ENCODE measurements at regions not wholly inside any gene's neighbourhood (a gene's known extent, or its start where the extent isn't known, plus 50 kb on each side); places are given as distances from the start of the nearest gene placed in this dataset.
A peak's percentile ranks its signal among the peaks of the same experiment; 100 is the strongest.
"Not testable (repeated sequence)": the region's sequence is repeated elsewhere in the genome, so short reads cannot be mapped to it uniquely, and the experiment has no call there.

DNA sequence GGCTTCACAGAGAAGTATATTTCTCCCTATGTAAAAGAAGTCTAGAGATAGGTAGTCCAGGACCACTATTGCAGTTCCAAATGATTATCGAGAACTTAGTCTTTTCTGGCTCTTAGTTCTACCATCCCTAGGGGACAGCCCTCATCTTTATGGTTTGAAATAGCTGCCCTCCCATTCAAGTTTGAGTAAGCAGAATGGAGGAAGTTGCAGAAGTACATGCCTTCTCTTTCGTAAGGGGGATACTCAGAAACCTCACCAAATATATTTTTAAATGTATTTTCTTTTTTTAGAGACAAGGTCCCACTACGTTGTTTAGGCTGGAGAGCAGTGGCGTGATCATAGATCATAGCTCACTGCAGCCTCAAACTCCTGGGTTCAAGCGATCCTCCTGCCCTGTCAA is 236.8 kb upstream of the RREB1 start:
- no peak for DNase-seq

DNA sequence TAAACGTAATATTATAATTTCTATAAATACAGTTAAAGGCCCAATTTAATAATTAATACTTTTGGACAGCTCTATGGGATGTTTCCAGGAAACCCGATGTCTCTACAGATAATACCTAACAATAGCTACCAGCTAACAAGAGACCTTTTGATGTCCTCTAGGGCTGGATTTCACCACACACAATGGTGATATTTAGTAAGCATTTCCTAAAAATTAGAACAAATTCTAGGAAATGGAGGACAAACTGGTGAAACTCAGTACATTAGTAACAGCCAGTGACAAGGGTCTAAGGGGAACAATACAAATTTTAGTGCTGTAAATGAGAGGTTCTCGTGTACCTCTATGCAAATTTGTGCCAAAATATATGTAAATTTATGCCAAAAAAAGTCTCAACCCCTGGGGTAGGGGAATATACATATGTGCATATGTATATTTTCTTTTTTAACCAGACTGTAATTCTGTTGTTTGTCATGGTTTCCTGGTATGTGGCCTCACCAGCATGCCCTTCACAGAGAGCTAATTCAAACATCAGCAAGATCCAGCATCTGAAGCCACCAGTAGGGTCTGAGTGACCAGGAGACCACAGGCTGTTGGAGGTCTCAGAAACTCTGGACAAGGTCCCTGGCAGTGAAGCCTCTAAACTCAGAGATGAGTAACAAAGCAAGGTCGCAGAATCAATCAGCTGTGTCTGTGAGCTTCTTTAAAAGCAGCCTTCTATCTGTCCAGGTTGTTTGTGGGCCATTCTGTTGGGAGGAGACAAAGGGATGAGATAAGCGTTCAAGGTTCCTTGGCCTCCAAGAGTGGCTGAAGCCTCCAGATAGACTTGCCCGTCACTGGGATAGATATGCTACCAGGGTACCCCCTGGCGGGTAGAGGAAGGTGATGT is 235.1 kb upstream of the RREB1 start:
- DNase-seq = no peak

DNA sequence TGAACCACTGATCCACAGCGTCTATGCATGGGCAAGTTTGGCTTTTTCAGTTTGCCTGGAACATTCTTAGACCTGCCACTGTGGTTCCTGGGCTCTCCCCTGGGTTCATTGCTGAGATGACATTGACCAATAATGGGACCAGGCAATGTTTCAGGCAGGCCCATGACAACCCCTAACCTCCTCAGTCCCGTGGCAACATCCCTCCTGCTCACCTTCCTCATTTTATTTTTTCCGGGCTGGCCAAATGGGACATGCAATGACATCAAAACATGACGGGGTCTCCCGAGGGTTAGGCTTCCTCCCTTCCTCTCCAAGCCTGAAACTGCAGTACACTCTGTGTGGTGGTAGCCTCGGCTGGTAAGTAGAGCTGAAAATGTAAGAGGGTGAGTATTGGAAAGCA is 234.0 kb upstream of the RREB1 start:
- DNase-seq = no peak

DNA sequence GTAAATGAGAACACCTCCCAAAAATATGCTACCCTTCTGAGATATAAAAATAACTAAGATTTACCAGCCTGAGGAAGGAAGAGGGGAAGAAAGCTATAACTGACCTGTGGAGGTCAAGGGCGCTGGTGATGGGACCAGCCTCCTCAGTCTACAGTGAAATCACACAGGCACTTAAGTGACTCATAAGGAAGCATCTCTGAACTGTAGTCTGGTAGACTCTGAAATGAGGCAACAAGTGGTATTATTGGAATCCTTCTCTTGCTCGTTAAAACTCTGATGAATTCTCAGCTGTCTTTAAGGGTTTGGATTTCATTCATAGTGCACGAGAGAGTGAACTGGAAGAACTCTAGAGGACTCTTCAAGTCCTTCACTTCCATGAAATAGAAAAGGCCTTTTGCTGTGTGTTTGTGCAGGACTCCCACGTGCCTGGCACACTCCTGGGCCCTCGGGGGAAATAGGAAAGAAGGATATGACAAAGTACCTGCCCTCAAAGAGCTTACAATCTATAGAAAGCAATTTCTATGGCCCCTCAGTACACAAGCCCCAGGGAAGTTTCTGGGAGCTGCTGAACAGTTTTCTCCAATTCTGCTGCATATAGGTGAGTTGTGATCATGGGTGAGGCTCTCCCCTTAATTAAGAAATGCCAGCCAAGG is 231.8 kb upstream of the RREB1 start:
- peak; percentile 84 for DNase-seq

DNA sequence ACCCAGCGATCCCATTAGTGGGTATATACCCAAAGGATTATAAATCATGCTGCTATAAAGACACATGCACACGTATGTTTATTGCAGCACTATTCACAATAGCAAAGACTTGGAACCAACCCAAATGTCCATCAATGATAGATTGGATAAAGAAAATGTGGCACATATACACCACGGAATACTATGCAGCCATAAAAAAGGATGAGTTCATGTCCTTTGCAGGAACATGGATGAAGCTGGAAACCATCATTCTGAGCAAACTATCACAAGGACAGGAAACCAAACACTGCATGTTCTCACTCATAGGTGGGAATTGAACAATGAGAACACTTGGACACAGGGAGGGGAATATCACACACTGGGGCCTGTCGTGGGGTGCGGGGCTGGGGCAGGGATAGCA is 230.0 kb upstream of the RREB1 start:
- DNase-seq = not testable (repeated sequence)

DNA sequence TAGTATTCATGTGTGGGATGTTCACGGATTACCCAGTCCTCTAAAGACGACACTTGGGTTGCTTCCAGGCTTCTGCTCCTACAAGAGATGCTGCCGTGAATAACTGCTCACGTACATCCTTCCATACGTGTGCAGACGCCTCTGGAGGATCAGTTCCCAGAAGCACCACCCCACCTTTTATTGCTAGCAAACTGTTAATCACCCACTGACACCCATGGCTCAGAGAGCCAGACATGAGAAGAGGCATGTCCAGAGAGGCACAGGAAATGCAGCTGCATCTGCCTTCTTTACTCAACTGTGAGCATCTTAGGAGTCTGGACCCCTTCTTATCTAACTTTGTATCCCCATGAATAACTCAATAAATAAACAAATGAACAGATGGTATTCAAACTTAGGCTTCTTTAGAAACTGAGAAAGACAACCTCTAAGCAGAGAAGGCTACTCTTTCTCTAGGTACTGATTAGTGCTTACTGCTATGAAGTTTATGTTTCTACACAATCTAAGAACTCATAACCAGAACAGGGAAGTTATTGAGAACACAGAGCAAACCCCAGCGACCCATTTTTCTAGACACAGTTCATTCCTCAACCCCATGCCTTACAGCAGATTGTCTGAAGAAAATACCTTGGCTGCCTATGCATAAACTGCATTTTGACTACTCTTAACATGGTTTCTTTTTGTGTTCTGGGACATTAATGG is 228.7 kb upstream of the RREB1 start:
- DNase-seq = peak; percentile 32

DNA sequence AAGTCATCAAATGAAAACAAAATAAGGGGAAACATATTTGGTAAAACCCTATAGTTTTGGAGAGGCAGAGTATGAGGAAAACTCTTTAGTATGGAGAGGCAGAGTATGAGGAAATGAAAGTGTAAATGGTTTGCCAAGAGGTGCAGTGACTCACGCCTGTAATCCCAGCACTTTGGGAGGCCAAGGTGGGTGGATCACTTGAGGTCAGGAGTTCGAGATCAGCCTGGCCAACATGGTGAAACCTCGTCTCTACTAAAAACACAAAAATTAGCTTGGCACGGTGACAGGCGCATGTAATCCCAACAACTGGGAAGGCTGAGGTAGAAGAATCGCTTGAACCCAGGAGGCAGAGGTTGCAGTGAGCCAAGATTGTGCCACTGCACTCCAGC is 228.2 kb upstream of the RREB1 start:
- peak; percentile 24 for DNase-seq

DNA sequence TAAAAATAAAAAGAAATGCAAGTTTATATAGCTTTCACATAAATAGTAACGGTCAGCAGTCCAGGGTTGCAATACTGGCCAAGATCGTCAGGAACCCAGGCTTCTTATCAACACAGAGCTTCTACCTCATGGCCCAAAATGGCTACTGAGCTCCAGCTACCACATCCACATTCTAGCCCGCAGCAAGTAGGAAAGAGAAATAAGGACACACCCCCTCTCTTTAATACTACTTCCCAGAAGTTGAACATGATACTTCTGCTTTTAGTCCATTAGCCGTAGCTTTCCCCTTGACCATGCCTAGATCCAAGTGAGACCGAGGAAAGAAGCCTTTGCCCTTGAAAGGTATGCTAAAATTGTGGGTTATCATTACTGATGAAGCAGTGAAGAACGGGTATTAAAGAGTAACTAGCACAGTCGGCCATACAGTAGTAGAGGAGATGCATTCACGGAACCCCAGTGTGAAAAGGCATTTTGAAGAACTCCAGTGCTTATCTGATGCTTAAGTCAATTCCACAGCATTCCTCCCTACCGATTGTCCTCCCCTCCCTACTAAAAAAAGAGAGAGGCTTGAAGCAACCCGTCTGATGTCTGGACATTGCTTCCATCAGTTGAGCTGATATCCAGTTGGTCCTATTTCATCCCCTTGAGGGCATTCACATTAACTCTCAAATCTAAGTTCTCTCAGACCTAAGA is 226.9 kb upstream of the RREB1 start:
- DNase-seq = no peak

DNA sequence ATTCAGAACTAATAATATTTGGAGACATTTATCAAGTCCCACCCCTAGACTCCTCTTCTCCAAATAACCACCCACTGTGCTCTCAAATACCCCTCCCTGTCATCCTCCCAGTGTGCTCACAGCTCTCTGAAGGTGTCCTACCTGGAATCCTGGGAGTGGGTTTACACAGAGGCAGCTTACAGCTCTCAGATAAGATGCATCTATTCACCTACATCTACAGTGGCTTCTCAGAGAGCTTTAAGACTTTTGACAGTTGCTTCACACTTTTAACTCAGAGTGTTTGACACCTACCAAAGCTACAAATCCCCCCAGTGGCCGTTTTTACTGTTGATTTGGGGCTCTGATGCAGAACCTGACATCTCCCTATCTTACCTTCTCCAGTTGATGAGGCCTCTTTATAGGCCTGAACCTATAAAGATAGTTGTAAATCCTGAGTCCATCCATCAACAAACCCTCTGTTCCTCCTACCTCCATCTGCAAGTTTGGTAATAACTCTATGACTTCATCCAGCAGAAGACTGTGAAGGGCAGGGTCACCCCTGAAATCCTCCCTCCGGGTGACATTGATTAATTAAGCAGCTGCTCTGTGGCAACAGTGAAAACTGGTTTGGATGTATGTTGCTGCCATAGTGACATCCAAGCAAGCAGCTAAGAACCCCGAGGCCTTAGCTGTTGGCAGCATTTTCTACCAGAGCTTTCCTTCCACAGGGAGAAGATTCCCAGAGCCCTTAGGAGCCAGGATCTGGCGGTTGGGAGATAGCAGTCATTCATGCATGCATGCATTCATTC is 226.1 kb upstream of the RREB1 start:
- DNase-seq = no peak

DNA sequence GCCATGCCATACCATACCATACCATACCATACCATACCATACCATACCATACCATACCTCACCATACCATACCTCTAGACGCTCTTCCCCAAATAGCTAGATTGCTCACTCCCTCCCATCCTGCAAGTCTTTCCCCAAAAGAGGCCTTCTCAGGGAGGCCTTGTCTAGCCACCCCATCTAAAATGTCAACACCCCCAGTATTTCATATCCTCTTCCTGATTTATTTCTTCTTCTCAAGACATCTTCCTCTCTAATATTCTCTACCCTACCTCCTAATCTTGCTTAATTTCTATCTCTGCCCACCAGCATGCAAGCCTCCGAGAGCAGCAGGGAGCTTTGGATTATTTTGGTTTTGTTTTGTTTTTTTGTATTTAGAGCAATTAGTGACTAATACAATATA is 225.2 kb upstream of the RREB1 start:
- no peak for DNase-seq

DNA sequence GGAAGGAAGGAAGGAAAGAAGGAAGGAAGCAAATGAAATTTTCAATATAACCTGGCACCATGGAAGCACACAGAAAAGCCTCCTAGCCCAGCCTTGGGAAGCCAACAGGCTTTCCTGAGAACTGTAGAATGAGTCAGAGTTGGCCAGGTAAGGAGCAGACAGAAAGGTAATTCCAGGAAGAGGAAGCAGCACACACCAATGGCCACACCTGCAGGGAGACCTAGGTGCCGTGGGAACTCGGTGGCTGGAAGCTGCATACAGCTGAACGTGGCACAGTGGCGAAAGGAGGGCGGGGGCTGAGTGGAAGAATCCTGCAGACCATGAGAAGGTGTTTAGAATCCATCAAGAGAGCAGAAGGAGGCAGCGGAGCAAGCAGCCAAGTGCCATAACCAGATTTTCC is 224.8 kb upstream of the RREB1 start:
- no peak for DNase-seq

DNA sequence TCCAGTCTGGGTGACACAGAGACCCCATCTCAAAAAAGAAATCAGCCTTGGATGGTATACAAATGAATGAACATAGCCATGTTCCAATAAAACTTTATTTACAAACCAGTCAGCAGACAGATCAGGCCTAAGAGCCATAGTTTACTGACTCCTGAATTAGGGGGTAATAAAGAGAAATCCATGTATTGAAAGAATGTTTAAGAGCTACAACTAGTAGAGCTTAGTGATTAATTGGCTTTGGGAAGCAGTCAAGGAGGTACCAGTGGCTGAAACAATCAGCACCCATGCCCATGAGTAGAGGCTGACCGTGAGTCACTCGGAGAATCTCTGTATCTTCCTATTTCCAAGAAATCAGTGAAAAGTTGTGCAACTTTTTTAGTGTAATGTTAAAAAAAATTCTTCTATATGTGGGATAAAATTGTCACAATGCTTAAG is 223.6 kb upstream of the RREB1 start:
- DNase-seq = peak; percentile 15

DNA sequence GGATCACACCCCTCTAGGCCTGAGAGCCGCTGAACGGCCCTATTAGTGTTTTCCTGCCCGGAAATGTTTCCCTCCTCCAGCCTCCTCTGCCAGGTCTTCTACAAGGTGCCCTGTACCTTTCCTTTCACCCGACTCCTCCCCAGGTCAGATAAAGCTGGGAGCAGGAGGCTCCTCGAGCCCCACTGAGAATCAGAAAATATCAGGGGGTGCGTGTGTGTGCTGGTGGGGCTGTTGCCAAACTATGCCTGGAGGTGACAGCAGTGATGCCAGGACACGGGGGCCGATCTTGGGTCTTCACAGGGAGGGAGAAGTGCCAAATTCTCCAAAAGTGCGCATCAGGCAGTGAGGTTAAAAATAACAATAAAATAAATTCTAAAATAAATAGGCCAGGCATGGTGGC is 222.8 kb upstream of the RREB1 start:
- DNase-seq = no peak

DNA sequence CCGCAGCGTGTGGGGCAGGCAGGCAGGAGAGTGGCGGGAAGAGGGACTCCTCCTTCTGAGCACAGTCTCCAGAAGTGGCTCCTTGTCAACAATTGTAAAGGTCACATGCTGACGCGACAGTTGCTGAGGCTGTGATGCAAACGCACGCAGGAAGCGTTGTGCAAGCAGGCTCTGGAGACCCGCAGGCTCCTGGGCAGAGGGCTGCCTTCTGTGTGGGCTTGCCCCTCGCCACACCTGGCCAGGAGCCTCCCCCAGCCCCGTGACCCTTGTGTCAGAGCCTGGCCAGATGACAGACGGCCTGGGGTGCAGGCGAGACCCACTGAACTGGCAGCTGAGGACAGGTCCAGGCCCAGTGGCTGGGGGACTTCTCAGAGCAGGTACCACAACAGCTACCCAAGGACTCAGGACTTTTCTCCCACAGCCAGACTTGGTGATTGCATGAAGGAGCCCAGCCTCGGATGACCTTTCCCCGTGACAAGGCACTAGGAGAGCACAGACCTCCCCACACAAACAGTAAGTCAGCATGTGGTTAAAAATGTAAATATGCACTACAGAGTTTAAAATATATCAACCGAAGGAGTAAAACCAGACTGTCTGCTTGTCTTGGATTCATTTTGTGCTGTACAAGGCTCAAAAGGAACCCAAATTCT is 222.1 kb upstream of the RREB1 start:
- DNase-seq = no peak

DNA sequence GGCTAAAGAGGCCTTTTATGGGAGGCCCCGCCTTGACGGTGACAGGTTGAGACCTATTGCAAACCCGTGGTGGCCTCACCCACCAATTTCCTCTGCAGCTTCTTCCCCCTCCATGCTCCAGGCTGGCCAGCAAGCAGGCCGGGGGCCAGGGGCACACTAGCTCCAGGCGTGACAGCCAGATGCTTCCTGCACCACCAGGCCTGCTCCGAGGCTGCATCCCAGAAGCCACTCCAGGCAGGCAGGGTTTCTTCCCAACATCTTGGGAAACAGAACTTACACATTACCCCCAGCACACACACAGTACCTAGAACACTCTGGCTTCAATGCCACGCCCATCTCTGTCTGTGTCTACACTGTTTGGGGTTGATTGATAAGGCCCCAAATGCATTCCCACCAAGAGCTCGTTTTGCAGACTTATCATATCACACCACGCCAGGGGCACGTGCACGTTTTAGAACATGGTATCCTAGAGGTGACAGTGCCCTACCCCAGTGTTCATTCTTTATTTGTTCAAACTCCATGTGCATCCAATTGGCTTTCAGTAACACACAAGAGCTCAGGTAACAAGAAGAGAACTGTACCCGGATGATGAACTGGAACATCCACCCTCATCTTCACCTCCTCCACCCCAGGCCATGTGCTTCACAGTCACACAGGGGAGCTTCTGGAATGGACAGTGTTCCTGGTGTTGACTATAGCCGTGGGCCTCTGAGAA is 221.4 kb upstream of the RREB1 start:
- DNase-seq = no peak

DNA sequence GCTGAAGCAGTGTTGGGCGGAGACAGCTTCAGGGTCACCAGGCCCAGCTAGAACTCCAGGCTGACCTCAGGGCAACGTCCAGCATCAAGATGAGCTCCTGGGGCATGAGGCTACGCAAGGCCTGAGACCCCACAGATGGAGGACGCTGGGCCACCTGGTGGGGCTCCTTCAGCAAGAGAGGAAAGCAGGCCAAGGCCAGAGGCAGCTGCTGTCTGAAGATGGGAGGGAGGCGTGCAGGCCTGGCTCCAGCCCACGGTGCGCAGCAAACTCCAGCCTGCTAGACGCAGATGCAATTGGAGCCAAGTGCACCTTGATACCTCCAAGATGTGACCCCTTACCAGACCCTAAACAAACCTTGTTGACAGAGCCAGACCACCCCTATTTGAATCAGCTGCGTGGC is 220.9 kb upstream of the RREB1 start:
- no peak for DNase-seq

DNA sequence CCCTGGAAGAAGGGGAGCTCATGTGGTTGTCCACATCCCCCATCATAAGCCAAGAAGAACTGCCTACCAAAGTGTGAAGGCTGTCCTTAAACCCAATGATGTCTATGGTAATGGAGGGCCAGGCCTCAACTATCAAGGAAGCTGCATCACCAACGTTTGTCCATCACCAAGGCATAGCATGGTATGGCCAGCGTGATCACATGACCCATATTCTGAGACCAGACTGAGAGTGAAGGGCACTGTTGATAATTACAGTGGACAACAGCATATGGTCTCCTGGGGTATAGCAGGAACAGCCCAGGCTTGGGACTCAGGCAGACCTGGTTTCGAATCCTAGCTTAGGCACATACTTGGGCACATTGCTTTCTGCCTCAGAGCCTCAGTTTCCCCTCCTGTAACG is 218.2 kb upstream of the RREB1 start:
- DNase-seq = no peak

DNA sequence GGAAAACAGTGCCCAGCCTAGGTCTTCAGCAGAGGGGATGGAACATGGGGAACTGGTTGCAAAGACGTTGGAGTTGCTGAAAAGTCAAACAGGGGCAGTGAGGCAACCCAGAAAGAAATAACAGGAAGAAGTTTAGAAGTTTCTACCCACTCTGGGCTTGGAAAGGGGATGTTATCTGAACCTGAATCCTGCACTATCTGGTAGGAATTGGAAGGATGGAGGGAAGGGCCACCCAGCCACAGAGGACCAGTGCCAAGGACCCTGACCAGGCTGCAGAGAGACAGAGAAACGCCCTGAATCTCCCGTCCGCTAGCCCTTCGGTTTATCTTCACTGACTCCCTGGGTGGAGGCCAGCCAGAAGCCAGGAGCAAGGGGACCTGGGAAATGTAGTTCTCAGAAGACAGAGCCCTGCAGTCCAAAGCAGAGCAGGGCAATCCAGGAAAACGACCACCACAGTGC is 217.3 kb upstream of the RREB1 start:
- no peak for DNase-seq

DNA sequence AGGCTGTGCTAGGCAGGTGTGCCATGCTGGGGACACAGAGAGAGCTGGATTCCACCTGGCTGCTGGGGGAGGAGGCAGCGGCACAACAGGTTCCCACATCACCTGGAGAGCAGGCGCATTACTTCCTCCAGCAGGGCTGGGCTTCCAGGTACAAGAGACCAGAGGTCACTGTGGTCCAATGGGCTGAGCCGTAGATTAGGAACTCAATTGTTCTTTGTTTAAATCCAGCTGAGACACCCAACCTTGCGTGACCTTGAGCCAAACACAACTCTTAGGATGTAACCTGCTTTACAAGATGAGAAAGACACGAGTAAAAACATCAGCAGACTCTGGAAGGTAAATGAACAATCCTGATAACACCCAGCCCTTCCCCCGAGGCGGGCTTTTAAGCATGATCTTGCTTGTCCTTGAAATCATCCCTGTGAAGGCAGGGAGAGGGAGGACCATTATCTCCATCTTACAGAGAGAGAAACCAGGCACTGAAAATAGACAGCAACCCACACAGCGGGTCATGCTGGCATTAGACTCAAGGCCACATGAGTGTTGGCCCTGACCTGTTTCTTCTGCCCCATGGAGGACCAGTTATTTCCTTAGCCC is 216.5 kb upstream of the RREB1 start:
- no peak for DNase-seq

DNA sequence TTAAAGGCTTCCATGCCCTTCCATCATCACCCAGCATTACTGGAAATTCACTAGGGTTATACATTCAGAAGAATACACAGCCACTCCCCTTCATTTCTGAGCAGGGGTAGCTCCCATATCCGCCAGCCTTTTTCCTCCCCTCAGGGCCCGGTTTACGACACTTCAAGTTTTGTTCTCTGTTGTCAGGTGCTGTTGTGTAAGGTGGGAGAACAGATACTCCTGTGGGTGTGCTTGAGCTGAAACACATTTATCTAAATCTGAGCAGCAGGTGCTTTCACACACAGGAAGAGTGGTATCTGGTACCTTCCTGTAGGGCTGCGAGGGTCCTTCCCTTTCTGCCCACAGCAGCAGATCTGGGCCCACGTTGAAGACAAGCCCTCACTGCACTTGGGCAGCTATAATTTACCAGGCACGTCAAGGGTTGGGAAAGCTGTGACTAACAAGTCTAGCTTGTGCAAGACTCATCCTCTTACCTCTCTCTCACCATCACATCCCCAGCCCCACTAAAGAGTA is 215.8 kb upstream of the RREB1 start:
- no peak for DNase-seq
